T-helper 17 cell (primary cell): ENCODE measurements at regions not wholly inside any gene's neighbourhood (a gene's known extent, or its start where the extent isn't known, plus 50 kb on each side); places are given as distances from the start of the nearest gene placed in this dataset.

Source experiments
- ATAC-seq: fragments of 150-1000 bp; cut with Tn5 transposase; 2 replicates; pipeline ENCODE4 v1.10.0; 2021; ENCODE audit warnings: mild to moderate bottlenecking, moderate library complexity
- DNase-seq, 3 donors: peaks; one replicate each; pipeline versions ENCODE4 v3.0.0 to v3.0.0-alpha.2; 2020 to 2021
- H3K9me3 ChIP-seq: one replicate; pipeline ENCODE4 v1.7.0; 2013; ENCODE audit warnings: low read length, mild to moderate bottlenecking; ENCODE audit not compliant: control insufficient read depth, poor library complexity, severe bottlenecking
- H3K27ac Mint-ChIP-seq: one replicate; pipeline ENCODE4 v1.8.0; 2022; ENCODE audit warnings: mild to moderate bottlenecking, moderate library complexity, mixed read lengths
- H3K27me3 Mint-ChIP-seq: one replicate; pipeline ENCODE4 v1.8.0; 2022; ENCODE audit warnings: mixed read lengths
- H3K36me3 Mint-ChIP-seq: one replicate; pipeline ENCODE4 v1.8.0; 2022; ENCODE audit warnings: low read depth, mixed read lengths
- H3K4me1 Mint-ChIP-seq: one replicate; pipeline ENCODE4 v1.8.0; 2022; ENCODE audit warnings: mild to moderate bottlenecking, mixed read lengths
- H3K4me3 Mint-ChIP-seq: one replicate; pipeline ENCODE4 v1.8.0; 2022; ENCODE audit warnings: mild to moderate bottlenecking, moderate library complexity, mixed read lengths

DNA sequence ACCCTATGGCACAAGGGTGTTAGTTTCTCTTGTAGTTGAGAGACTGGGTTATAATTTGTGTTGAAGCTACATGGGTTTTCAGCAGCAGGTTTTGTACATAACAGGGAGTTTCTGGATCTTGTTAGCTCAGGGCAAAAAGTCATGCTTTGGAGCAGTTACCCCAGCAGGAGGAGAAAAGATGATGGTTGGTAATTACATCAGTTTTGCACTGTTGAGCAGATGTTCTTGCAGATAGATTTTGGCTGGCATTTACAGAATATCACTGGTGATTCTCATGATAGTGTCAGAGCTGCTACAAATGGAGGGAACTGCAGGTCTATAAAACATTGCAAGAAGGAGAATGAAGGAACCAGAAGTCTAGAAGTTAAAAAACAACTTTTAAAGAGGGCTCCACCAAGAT, 215.2 kb upstream of the ATP5MC3 start:
- H3K4me3 Mint-ChIP-seq: no peak overlapping the region
- H3K4me1 Mint-ChIP-seq: no peaks in the 10 kb centered on the region
- ATAC-seq (no peak), DNase-seq (no peak)
- H3K27me3 Mint-ChIP-seq: peaks cover 31% of the 10 kb centered on the region
- no peaks in the 10 kb centered on the region for H3K36me3 Mint-ChIP-seq
- no peaks in the 10 kb centered on the region for H3K9me3 ChIP-seq
- no peak overlapping the region for H3K27ac Mint-ChIP-seq

DNA sequence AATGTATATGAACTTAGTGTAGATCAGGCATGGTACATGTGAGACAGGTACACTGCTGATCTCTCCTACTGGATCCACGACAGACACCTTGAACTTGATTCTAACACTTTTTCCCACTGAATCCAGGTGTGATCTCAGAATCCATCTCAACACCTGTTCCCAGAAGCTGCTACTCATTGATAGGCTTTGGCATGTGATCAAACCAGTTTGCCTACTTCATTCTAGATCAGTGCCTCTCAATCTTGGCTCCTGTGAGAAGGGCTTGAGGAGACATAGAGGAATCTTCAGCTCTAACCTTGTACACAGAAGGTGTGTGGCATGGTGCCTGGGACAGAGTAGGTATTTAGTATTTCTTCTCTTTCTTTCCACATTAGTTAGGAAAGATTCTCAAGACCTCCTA, 212.3 kb upstream of the ATP5MC3 start:
- DNase-seq (no peak), ATAC-seq (no peak)
- Mint-ChIP-seq H3K4me1 (no peaks in the 10 kb centered on the region), H3K4me3 (no peak overlapping the region), H3K36me3 (no peaks in the 10 kb centered on the region), H3K27me3 (peaks cover 18% of the 10 kb centered on the region), H3K27ac (no peak overlapping the region)
- H3K9me3 ChIP-seq: no peaks in the 10 kb centered on the region

DNA sequence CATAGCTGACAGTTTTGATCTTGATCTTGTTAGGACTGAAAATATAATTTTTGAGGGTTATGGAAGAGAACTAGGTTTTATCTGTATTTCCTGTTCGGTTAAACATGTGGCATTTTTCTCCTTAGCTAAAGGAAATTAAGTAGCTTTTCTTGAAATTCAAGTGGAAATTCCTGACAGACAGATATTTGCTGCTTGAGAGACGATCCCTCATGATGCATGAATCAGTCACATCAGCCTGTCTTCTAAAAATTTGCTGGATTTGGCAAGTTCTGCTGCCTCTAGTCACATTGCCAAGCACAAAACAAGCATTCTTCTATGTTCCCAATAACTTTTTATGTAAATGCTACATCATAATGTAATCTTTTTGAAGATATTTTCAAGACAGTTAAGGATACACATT, 201.8 kb upstream of the ATP5MC3 start:
- no peak overlapping the region for H3K27ac Mint-ChIP-seq
- no peaks in the 10 kb centered on the region for H3K4me1 Mint-ChIP-seq
- H3K27me3 Mint-ChIP-seq: peaks cover 8% of the 10 kb centered on the region
- peaks cover 3% of the 10 kb centered on the region for H3K36me3 Mint-ChIP-seq
- ATAC-seq: no peak
- H3K9me3 ChIP-seq: no peaks in the 10 kb centered on the region
- DNase-seq: no peak
- H3K4me3 Mint-ChIP-seq: no peak overlapping the region

DNA sequence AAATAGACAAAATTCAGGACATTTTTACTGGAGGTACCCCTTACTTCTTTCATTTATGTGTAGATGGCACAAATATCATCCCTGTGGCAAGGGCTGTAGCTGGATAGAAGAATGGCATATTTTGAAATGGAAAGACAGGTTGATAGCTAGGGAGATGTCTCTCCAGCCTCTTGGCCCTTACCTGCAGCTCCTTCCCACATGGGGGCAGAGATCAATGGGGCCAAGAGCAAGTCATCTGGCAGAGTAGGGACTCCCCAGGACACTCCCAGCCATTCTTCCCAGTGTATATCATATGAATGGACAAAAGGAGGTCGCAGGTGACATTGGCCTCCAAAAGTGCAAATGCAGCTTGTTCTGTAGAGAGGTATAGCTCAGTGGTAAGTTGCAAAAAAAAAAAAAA, 192.2 kb upstream of the ATP5MC3 start:
- no peak for ATAC-seq

DNA sequence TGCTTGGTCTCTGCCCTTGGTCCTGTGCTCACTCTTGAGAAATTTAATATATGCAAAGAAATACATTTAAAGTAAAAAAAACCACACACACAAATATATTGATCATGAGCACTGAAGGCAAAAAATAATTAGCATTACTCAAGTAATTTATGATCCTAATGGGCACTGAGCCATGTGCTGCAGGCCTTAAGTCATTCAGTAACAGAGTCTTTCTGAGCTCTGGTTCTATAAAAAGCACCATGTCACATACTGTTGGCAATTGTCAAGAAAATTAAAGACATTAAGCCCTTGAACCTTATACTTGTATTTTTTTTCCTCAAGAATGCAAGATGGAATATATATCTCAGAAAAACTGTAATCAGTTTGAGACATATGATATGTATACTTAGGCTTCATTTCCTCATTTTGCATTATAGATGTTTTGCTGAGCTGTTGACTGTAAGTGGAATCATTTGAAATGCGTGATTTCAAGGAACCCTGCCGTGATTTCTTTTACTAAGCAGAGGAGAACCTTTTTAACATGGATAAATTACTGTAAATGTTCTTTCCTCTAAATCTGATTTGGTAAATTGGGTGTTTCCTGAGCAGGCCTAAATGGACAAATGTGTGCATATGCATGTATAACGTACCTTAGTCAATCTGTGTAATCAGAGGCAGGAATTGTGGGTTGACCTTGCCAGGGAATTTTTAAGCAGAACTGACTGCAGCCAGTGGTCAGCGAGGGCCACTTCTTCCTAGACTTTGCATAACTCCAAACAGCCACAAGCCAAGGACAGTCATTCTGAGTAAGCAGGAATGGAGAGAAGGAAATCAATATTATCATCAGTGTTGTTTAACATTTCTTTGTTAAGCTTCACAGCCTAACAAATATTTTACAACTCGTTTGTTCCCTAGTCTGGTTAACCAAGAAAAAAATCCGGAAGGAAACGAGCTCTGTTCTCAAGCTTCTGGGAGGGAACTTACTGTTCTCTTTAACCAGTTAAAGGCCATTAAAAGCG, 191.5 kb upstream of the ATP5MC3 start:
- H3K4me3 Mint-ChIP-seq: no peak overlapping the region
- H3K27ac Mint-ChIP-seq: no peak overlapping the region
- no peaks in the 10 kb centered on the region for H3K9me3 ChIP-seq
- peaks cover 2% of the 10 kb centered on the region for H3K36me3 Mint-ChIP-seq
- peaks cover 23% of the 10 kb centered on the region for H3K27me3 Mint-ChIP-seq
- peaks cover 2% of the 10 kb centered on the region for H3K4me1 Mint-ChIP-seq
- DNase-seq (no peak), ATAC-seq (no peak)

More for the DNA sequence above, 192.2 kb upstream of the ATP5MC3 start:
- peaks cover 24% of the 10 kb centered on the region for H3K27me3 Mint-ChIP-seq
- no peak overlapping the region for H3K4me3 Mint-ChIP-seq
- DNase-seq: no peak
- peaks cover 2% of the 10 kb centered on the region for H3K36me3 Mint-ChIP-seq
- H3K4me1 Mint-ChIP-seq: peaks cover 2% of the 10 kb centered on the region
- H3K27ac Mint-ChIP-seq: no peak overlapping the region
- no peaks in the 10 kb centered on the region for H3K9me3 ChIP-seq

DNA sequence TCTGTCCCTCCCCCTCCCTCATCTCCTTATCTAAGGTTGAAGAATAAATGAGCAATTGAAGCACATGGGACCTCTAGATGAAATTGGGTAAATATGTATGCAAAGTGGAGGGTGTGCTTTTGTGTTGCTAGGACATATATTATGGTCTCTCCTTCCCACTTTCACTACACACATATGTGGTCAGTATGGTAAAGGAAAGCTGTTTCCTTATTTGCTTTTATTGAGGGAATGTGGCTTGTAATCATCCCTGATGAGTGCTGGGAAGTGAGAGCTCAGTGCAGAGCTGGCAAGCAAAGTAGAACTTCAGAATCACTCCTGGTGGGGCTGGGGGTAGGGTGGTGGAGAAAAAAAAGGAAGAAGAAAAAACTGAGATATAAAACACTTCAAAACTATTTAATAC, 189.9 kb upstream of the ATP5MC3 start:
- Mint-ChIP-seq H3K27me3 (peaks cover 18% of the 10 kb centered on the region), H3K4me3 (no peak overlapping the region), H3K4me1 (peaks cover 2% of the 10 kb centered on the region), H3K27ac (no peak overlapping the region), H3K36me3 (peaks cover 2% of the 10 kb centered on the region)
- no peaks in the 10 kb centered on the region for H3K9me3 ChIP-seq
- no peak for DNase-seq
- no peak for ATAC-seq

DNA sequence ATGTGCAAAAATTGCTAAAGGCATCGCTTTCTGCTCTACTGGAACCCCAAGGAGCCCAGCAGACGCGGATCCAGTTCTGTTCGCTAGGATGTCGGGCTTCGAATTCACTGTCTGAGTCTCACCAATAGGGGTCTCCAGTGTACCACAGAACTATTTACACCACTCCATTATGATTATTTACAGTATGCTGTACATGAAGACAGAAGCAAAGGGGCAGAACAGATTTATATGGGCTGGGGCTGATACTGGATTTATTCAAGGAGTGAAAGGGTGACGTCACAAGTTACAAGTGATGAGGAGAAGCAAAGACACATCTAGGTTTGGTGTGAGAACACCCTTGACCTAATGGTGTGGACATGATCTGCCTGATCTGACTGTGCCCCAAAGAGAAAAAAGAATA, 185.3 kb upstream of the ATP5MC3 start:
- peaks cover 2% of the 10 kb centered on the region for H3K4me1 Mint-ChIP-seq
- peak; percentile 56 for ATAC-seq
- H3K27me3 Mint-ChIP-seq: peaks cover 45% of the 10 kb centered on the region
- H3K36me3 Mint-ChIP-seq: no peaks in the 10 kb centered on the region
- no peak for DNase-seq
- H3K4me3 Mint-ChIP-seq: no peak overlapping the region
- no peak overlapping the region for H3K27ac Mint-ChIP-seq
- no peaks in the 10 kb centered on the region for H3K9me3 ChIP-seq

DNA sequence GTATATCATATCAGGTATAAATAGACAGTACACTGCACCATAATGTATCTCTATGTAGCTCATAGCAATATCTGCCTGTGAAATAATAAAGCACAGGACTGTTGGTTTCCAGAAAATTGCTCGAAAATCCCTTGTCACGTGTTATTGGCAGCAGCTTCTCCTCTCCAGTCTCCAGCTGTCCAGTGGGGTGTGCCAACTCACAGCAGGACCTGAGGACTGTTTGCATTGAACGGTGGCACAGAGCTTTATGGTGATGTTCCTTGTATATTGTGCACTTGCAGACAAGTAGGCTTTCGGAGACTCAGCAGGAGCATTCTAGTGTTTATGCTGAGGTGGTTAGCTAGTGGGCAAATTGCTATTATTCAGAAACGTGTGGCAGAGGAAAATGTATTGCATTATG, 182.2 kb upstream of the ATP5MC3 start:
- Mint-ChIP-seq H3K27ac (no peak overlapping the region), H3K27me3 (peaks cover 43% of the 10 kb centered on the region), H3K4me1 (no peaks in the 10 kb centered on the region), H3K4me3 (no peak overlapping the region), H3K36me3 (no peaks in the 10 kb centered on the region)
- no peak for ATAC-seq
- DNase-seq: no peak
- no peaks in the 10 kb centered on the region for H3K9me3 ChIP-seq

DNA sequence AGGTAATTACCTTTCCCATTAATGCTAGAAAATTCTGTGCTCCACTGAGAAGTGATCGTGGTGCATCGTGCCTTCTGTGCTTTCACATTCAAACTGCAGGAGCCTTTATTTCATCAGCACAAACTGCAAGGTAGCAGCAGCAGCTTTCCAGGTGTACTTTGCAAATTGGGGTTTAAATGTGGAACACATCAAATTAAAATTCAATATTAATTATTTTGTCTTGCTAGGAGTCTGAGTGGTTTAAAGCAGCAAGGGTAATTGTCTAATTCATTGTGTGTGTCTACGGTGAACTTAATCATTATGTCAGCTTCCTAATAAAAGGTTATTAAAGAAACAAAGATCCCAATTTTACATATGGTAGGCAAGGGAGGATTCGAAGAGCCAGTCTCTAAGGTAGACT, 180.8 kb upstream of the ATP5MC3 start:
- Mint-ChIP-seq H3K27ac (no peak overlapping the region), H3K4me3 (no peak overlapping the region), H3K36me3 (no peaks in the 10 kb centered on the region), H3K27me3 (peaks cover 55% of the 10 kb centered on the region), H3K4me1 (no peaks in the 10 kb centered on the region)
- DNase-seq (no peak), ATAC-seq (no peak)
- no peaks in the 10 kb centered on the region for H3K9me3 ChIP-seq

DNA sequence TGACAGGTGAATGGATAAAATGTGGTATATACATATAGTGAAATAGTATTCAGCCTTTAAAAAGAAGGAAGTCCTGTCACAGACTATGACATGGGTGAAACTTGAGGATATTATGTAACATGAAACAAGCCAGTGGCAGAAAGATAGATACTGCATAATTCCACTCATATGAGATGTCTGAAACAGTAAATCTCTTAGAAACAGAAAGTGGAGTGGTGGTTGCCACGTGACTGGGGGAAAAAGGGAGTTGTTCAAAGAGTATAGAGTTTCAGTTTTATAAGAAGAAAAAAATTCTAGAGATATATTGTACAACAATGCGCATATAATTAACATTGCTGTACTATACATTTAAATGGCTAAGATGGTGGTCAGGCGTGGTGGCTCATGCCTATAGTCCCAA, 178.2 kb upstream of the ATP5MC3 start:
- no peak for ATAC-seq
- H3K4me1 Mint-ChIP-seq: no peaks in the 10 kb centered on the region
- no peak overlapping the region for H3K27ac Mint-ChIP-seq
- H3K9me3 ChIP-seq: no peaks in the 10 kb centered on the region
- H3K4me3 Mint-ChIP-seq: no peak overlapping the region
- peaks cover 57% of the 10 kb centered on the region for H3K27me3 Mint-ChIP-seq
- DNase-seq: no peak
- H3K36me3 Mint-ChIP-seq: no peaks in the 10 kb centered on the region

DNA sequence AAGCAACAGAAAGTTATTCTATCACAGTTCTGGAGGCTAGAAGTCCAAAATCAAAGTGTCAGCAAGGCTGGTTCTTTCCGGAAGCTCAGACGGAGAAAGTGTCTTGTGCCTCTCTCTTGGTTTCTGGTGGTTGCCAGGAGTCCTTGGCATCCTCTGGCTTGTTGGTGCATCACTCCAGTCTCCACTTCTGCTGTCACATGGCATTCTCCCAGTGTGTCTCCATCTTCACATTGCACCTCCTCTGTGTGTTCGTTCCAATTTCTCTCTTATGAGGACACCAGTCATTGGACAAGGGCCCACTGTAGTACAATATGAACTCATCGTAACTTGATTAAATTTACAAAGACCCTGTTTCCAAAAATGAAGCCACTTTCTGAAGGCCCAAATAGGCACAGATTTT, 175.4 kb upstream of the ATP5MC3 start:
- no peak for DNase-seq
- no peak overlapping the region for H3K4me3 Mint-ChIP-seq
- no peaks in the 10 kb centered on the region for H3K4me1 Mint-ChIP-seq

DNA sequence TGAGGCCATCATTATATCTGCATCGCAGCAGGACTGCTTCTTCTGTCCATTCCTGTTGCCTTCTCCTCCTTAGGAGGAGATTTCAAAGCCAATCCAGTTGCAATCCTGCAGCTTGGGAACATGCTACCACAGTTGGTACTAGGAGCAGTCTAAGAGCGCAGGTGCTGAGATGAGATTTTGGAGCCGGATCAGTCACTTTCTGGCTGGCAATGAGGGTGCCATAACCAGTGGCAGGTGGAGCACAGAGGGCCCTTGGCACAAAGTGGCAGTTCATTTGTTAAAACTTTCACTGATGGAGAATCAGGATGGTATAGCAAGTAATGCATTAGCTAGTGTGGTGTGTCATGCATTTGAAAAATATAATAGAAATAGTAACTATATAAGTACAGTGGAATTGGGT, 173.7 kb upstream of the ATP5MC3 start:
- H3K4me1 Mint-ChIP-seq: no peaks in the 10 kb centered on the region
- H3K27ac Mint-ChIP-seq: no peak overlapping the region
- H3K36me3 Mint-ChIP-seq: peaks cover 12% of the 10 kb centered on the region
- H3K4me3 Mint-ChIP-seq: no peak overlapping the region
- DNase-seq (no peak), ATAC-seq (no peak)
- peaks cover 61% of the 10 kb centered on the region for H3K27me3 Mint-ChIP-seq
- H3K9me3 ChIP-seq: no peaks in the 10 kb centered on the region

More for the DNA sequence above, 175.4 kb upstream of the ATP5MC3 start:
- no peaks in the 10 kb centered on the region for H3K9me3 ChIP-seq
- no peak overlapping the region for H3K27ac Mint-ChIP-seq
- peaks cover 61% of the 10 kb centered on the region for H3K27me3 Mint-ChIP-seq
- ATAC-seq: no peak
- H3K36me3 Mint-ChIP-seq: peaks cover 10% of the 10 kb centered on the region

DNA sequence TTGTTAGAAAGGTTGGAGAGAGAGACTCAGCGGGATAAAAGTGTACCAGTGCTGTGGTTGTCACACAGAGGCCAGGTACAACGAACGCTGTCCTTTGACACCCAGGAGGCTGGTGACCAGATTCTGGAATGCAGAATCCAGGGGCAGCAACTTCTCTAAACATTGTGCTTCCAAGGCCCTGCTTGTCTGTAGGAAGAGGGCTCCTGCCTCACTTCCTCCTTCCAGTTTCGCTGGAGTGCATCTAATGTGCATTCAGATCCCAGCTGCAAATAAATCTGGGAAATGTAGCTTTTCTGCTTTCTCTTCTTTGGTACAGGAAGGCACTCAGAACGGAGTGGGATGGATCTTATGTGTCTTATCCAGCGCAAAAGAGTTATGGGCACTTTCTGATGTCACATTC, 171.8 kb upstream of the ATP5MC3 start:
- H3K9me3 ChIP-seq: no peaks in the 10 kb centered on the region
- ATAC-seq (no peak), DNase-seq (no peak)
- peaks cover 63% of the 10 kb centered on the region for H3K27me3 Mint-ChIP-seq
- peaks cover 12% of the 10 kb centered on the region for H3K36me3 Mint-ChIP-seq
- no peak overlapping the region for H3K27ac Mint-ChIP-seq
- H3K4me3 Mint-ChIP-seq: no peak overlapping the region
- no peaks in the 10 kb centered on the region for H3K4me1 Mint-ChIP-seq

DNA sequence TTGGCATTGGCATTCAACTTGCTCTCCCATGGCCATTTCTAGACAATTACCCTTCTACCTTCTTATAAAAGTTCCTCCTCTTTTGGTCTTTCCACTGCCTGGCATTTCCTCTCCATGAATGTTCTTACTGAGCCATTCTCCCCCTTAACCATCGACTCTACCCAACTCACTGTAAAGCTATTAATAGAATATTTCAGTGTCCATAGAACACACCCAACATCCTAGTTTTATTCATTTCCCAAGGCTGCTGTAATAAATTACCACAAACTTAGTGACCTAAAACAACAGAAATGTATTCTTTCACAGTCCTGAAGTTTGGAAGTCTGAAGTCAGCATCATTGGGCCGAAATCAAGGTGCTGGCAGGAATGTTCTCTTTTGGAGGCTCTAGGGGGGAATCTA, 170.0 kb upstream of the ATP5MC3 start:
- no peaks in the 10 kb centered on the region for H3K4me1 Mint-ChIP-seq

More for the DNA sequence above, 170.0 kb upstream of the ATP5MC3 start:
- H3K27ac Mint-ChIP-seq: no peak overlapping the region
- H3K27me3 Mint-ChIP-seq: peaks cover 49% of the 10 kb centered on the region
- peaks cover 12% of the 10 kb centered on the region for H3K36me3 Mint-ChIP-seq
- no peak overlapping the region for H3K4me3 Mint-ChIP-seq
- no peak for DNase-seq
- ATAC-seq: no peak
- H3K9me3 ChIP-seq: no peaks in the 10 kb centered on the region
